ENCODE measurements at regions not wholly inside any gene's neighbourhood (a gene's known extent, or its start where the extent isn't known, plus 50 kb on each side); places are given as distances from the start of the nearest gene placed in this dataset.
A peak's percentile ranks its signal among the peaks of the same experiment; 100 is the strongest.

- Mint-ChIP-seq H3K36me3 (ENCODE audit: insufficient read depth) (no peaks in the 10 kb centered on the region), H3K27me3 (no peaks in the 10 kb centered on the region), H3K27ac (no peak overlapping the region), H3K4me1 (ENCODE audit: low read depth) (no peaks in the 10 kb centered on the region), H3K9me3 (ENCODE audit: low read depth) (no peaks in the 10 kb centered on the region), H3K4me3 (ENCODE audit: low read depth) (no peak overlapping the region)
- no peak for DNase-seq (ENCODE audit: low spot score, unreplicated experiment)
- TF ChIP-seq CTCF (IDR thresholded peaks at IDR 0.05; ENCODE audit: unreplicated experiment) = no peak
These were observed 524.3 kb upstream of the EPHA7 start for GRCh38 chr6:93943661-93944060.

GRCh38 chr6:93940381-93940780, 521.0 kb upstream of the EPHA7 start:
- no peaks in the 10 kb centered on the region for H3K9me3 Mint-ChIP-seq (ENCODE audit: low read depth)
- no peak for TF ChIP-seq CTCF (IDR thresholded peaks at IDR 0.05; ENCODE audit: unreplicated experiment)
- DNase-seq (ENCODE audit: low spot score, unreplicated experiment) = no peak
- H3K27me3 Mint-ChIP-seq = no peaks in the 10 kb centered on the region
- no peaks in the 10 kb centered on the region for H3K36me3 Mint-ChIP-seq (ENCODE audit: insufficient read depth)
- H3K4me3 Mint-ChIP-seq (ENCODE audit: low read depth) = no peak overlapping the region
- H3K27ac Mint-ChIP-seq = no peak overlapping the region
- no peaks in the 10 kb centered on the region for H3K4me1 Mint-ChIP-seq (ENCODE audit: low read depth)

GRCh38 chr6:93932175-93932574, 512.8 kb upstream of the EPHA7 start:
- no peaks in the 10 kb centered on the region for H3K36me3 Mint-ChIP-seq (ENCODE audit: insufficient read depth)
- H3K27me3 Mint-ChIP-seq = no peaks in the 10 kb centered on the region
- H3K4me3 Mint-ChIP-seq (ENCODE audit: low read depth) = no peak overlapping the region
- H3K9me3 Mint-ChIP-seq (ENCODE audit: low read depth) = no peaks in the 10 kb centered on the region
- no peak for DNase-seq (ENCODE audit: low spot score, unreplicated experiment)
- TF ChIP-seq CTCF (IDR thresholded peaks at IDR 0.05; ENCODE audit: unreplicated experiment) = no peak
- peaks cover 1% of the 10 kb centered on the region for H3K4me1 Mint-ChIP-seq (ENCODE audit: low read depth)
- no peak overlapping the region for H3K27ac Mint-ChIP-seq

GRCh38 chr6:93927731-93928130, 508.4 kb upstream of the EPHA7 start:
- no peaks in the 10 kb centered on the region for H3K9me3 Mint-ChIP-seq (ENCODE audit: low read depth)
- DNase-seq (ENCODE audit: low spot score, unreplicated experiment) = no peak
- H3K4me1 Mint-ChIP-seq (ENCODE audit: low read depth) = peaks cover 2% of the 10 kb centered on the region
- no peak overlapping the region for H3K4me3 Mint-ChIP-seq (ENCODE audit: low read depth)
- TF ChIP-seq CTCF (IDR thresholded peaks at IDR 0.05; ENCODE audit: unreplicated experiment) = no peak
- H3K27ac Mint-ChIP-seq = peak overlapping the region; percentile 32
- H3K27me3 Mint-ChIP-seq = no peaks in the 10 kb centered on the region
- H3K36me3 Mint-ChIP-seq (ENCODE audit: insufficient read depth) = no peaks in the 10 kb centered on the region

GRCh38 chr6:93919365-93919764, 500.0 kb upstream of the EPHA7 start:
- Mint-ChIP-seq H3K4me1 (ENCODE audit: low read depth) (no peaks in the 10 kb centered on the region), H3K4me3 (ENCODE audit: low read depth) (no peak overlapping the region), H3K27ac (no peak overlapping the region), H3K27me3 (no peaks in the 10 kb centered on the region), H3K9me3 (ENCODE audit: low read depth) (peaks cover 6% of the 10 kb centered on the region), H3K36me3 (ENCODE audit: insufficient read depth) (no peaks in the 10 kb centered on the region)
- DNase-seq (ENCODE audit: low spot score, unreplicated experiment) = no peak
- TF ChIP-seq CTCF (IDR thresholded peaks at IDR 0.05; ENCODE audit: unreplicated experiment) = no peak

Data from progenitor cell of endocrine pancreas (in vitro differentiated cells).